ENCODE measurements at regions not wholly inside any gene's neighbourhood (a gene's known extent, or its start where the extent isn't known, plus 50 kb on each side); places are given as distances from the start of the nearest gene placed in this dataset.

- no peak for DNase-seq
- Histone ChIP-seq H3K4me1 (no peaks in the 10 kb centered on the region), H3K27ac (no peak overlapping the region), H3K4me3 (no peak overlapping the region), H3K36me3 (no peaks in the 10 kb centered on the region), H3K9me3 (no peaks in the 10 kb centered on the region), H3K27me3 (no peaks in the 10 kb centered on the region)
- intact Hi-C loops (cut with DNase I; ENCODE audit: low total_unique reads), result no loop called here
- TF ChIP-seq CTCF (IDR thresholded peaks at IDR 0.05) (no peak), POLR2A (IDR thresholded peaks at IDR 0.05) (no peak)
Measured at GRCh38 chr20:22348010-22348409, 236.4 kb downstream of the FOXA2 start.

- intact Hi-C loops (cut with DNase I; ENCODE audit: low total_unique reads), result no loop called here
- DNase-seq, result no peak
- no peaks in the 10 kb centered on the region for H3K4me1 ChIP-seq
- no peak for TF ChIP-seq CTCF (IDR thresholded peaks at IDR 0.05)
- no peak for TF ChIP-seq POLR2A (IDR thresholded peaks at IDR 0.05)
- H3K4me3 ChIP-seq, result no peak overlapping the region
- no peak overlapping the region for H3K27ac ChIP-seq
- H3K9me3 ChIP-seq, result no peaks in the 10 kb centered on the region
- no peaks in the 10 kb centered on the region for H3K27me3 ChIP-seq
- no peaks in the 10 kb centered on the region for H3K36me3 ChIP-seq
Measured at GRCh38 chr20:22346716-22347115, 237.7 kb downstream of the FOXA2 start.

GRCh38 chr20:22343612-22344011, 240.8 kb downstream of the FOXA2 start:
- intact Hi-C loops (cut with DNase I; ENCODE audit: low total_unique reads), result no loop called here
- TF ChIP-seq CTCF (IDR thresholded peaks at IDR 0.05) (no peak), POLR2A (IDR thresholded peaks at IDR 0.05) (no peak)
- H3K36me3 ChIP-seq, result no peaks in the 10 kb centered on the region
- no peaks in the 10 kb centered on the region for H3K9me3 ChIP-seq
- H3K4me3 ChIP-seq, result no peak overlapping the region
- DNase-seq, result no peak
- H3K27ac ChIP-seq, result no peak overlapping the region
- H3K4me1 ChIP-seq, result no peaks in the 10 kb centered on the region
- no peaks in the 10 kb centered on the region for H3K27me3 ChIP-seq

- H3K36me3 ChIP-seq, result no peaks in the 10 kb centered on the region
- no peak overlapping the region for H3K27ac ChIP-seq
- H3K4me1 ChIP-seq, result no peaks in the 10 kb centered on the region
- no peak for TF ChIP-seq POLR2A (IDR thresholded peaks at IDR 0.05)
- TF ChIP-seq CTCF (IDR thresholded peaks at IDR 0.05), result no peak
- H3K9me3 ChIP-seq, result no peaks in the 10 kb centered on the region
- no peak overlapping the region for H3K4me3 ChIP-seq
- no peak for DNase-seq
- H3K27me3 ChIP-seq, result no peaks in the 10 kb centered on the region
- intact Hi-C loops (cut with DNase I; ENCODE audit: low total_unique reads), result no loop called here
Measured at GRCh38 chr20:22342410-22342809, 242.0 kb downstream of the FOXA2 start.

GRCh38 chr20:22341508-22341907, 242.9 kb downstream of the FOXA2 start:
- DNase-seq, result no peak
- TF ChIP-seq CTCF (IDR thresholded peaks at IDR 0.05) (no peak), POLR2A (IDR thresholded peaks at IDR 0.05) (no peak)
- Histone ChIP-seq H3K27me3 (no peaks in the 10 kb centered on the region), H3K4me3 (no peak overlapping the region), H3K9me3 (no peaks in the 10 kb centered on the region), H3K36me3 (no peaks in the 10 kb centered on the region), H3K27ac (no peak overlapping the region), H3K4me1 (no peaks in the 10 kb centered on the region)
- intact Hi-C loops (cut with DNase I; ENCODE audit: low total_unique reads), result no loop called here
